Prostate gland (tissue), 2 donors: ENCODE measurements at regions not wholly inside any gene's neighbourhood (a gene's known extent, or its start where the extent isn't known, plus 50 kb on each side); places are given as distances from the start of the nearest gene placed in this dataset.

Source experiments
- CTCF ChIP-seq, 4 experiments: fragments of 200-600 bp in 2 of 4; fragments of 450-650 bp in 2 of 4; sonication (generic) in 2 of 4; IDR thresholded peaks; 1 replicate in 3 of 4; 2 replicates in 1 of 4; pipeline ENCODE4 v1.5.1; 2016 to 2019; ENCODE audit warnings: antibody characterized with exemption in 4 of 4, mild to moderate bottlenecking in 2 of 4, moderate library complexity in 2 of 4
- POLR2A ChIP-seq: fragments of 450-650 bp; IDR thresholded peaks from one replicate; pipeline ENCODE4 v1.6.1; 2016; ENCODE audit warnings: antibody characterized with exemption, mild to moderate bottlenecking
- POLR2AphosphoS5 ChIP-seq: sonication (generic); formaldehyde crosslinking; IDR thresholded peaks from one replicate; pipeline ENCODE4 v1.6.1; 2017; ENCODE audit warnings: antibody characterized with exemption

- TF ChIP-seq CTCF (IDR thresholded peaks at IDR 0.05) = no peak
- TF ChIP-seq POLR2A = no peak
- TF ChIP-seq POLR2AphosphoS5 = no peak
Observed at GRCh38 chr18:27394687-27395086, 209.6 kb upstream of the CHST9 start.
